Skeletal muscle satellite cell (primary cell): ENCODE measurements at regions not wholly inside any gene's neighbourhood (a gene's known extent, or its start where the extent isn't known, plus 50 kb on each side); places are given as distances from the start of the nearest gene placed in this dataset.

Source experiments
- H3K27me3 ChIP-seq: 2 replicates; pipeline ENCODE4 v1.7.0; 2013; ENCODE audit warnings: low read length; ENCODE audit not compliant: control insufficient read depth, insufficient read depth
- H3K36me3 ChIP-seq: 2 replicates; pipeline ENCODE4 v1.7.0; 2013; ENCODE audit warnings: mild to moderate bottlenecking, control low read depth, low read length; ENCODE audit not compliant: insufficient read depth
- H3K4me1 ChIP-seq: 2 replicates; pipeline ENCODE4 v1.7.0; 2013; ENCODE audit warnings: low read length; ENCODE audit not compliant: control insufficient read depth, insufficient read depth
- H3K4me2 ChIP-seq: 2 replicates; pipeline ENCODE4 v1.7.0; 2013; ENCODE audit warnings: mild to moderate bottlenecking, low read length
- H3K4me3 ChIP-seq: 2 replicates; pipeline ENCODE4 v1.7.0; 2013; ENCODE audit warnings: low read length
- H3K9ac ChIP-seq: 2 replicates; pipeline ENCODE4 v1.7.0; 2013; ENCODE audit warnings: mild to moderate bottlenecking, low read depth, low read length, moderate library complexity
- H3K9me3 ChIP-seq: replicated peaks from 2 replicates; pipeline ENCODE4 v1.7.0; 2013; ENCODE audit warnings: mild to moderate bottlenecking, control low read depth, low read length

- Histone ChIP-seq H3K4me1 (no peaks in the 10 kb centered on the region), H3K4me3 (no peak overlapping the region), H3K27me3 (no peaks in the 10 kb centered on the region), H3K4me2 (no peak overlapping the region), H3K36me3 (no peaks in the 10 kb centered on the region), H3K9ac (no peak overlapping the region), H3K9me3 (peaks cover 16% of the 10 kb centered on the region)
Observed at GRCh38 chr5:2508514-2508913, 243.0 kb downstream of the IRX2 start.

- no peak overlapping the region for H3K4me3 ChIP-seq
- no peaks in the 10 kb centered on the region for H3K36me3 ChIP-seq
- peaks cover 20% of the 10 kb centered on the region for H3K9me3 ChIP-seq
- H3K4me2 ChIP-seq, result no peak overlapping the region
- no peaks in the 10 kb centered on the region for H3K4me1 ChIP-seq
- no peaks in the 10 kb centered on the region for H3K27me3 ChIP-seq
- no peak overlapping the region for H3K9ac ChIP-seq
Observed at GRCh38 chr5:2507611-2508010, 243.9 kb downstream of the IRX2 start.

- Histone ChIP-seq H3K4me2 (no peak overlapping the region), H3K36me3 (no peaks in the 10 kb centered on the region), H3K4me1 (no peaks in the 10 kb centered on the region), H3K27me3 (no peaks in the 10 kb centered on the region), H3K9ac (no peak overlapping the region), H3K4me3 (no peak overlapping the region), H3K9me3 (peaks cover 20% of the 10 kb centered on the region)
Observed at GRCh38 chr5:2506603-2507002, 244.9 kb downstream of the IRX2 start.

- H3K27me3 ChIP-seq, result no peaks in the 10 kb centered on the region
- no peak overlapping the region for H3K9ac ChIP-seq
Observed at GRCh38 chr5:2505217-2505616, 246.3 kb downstream of the IRX2 start.

GRCh38 chr5:2502970-2503594 is 248.4 kb downstream of the IRX2 start:
- no peak overlapping the region for H3K9ac ChIP-seq
- H3K4me2 ChIP-seq, result no peak overlapping the region
- peaks cover 4% of the 10 kb centered on the region for H3K9me3 ChIP-seq
- H3K4me1 ChIP-seq, result no peaks in the 10 kb centered on the region
- H3K27me3 ChIP-seq, result no peaks in the 10 kb centered on the region
- H3K36me3 ChIP-seq, result no peaks in the 10 kb centered on the region
- no peak overlapping the region for H3K4me3 ChIP-seq

More at GRCh38 chr5:2505217-2505616, 246.3 kb downstream of the IRX2 start:
- Histone ChIP-seq H3K4me1 (no peaks in the 10 kb centered on the region), H3K4me2 (no peak overlapping the region), H3K4me3 (no peak overlapping the region), H3K9me3 (peaks cover 6% of the 10 kb centered on the region), H3K36me3 (no peaks in the 10 kb centered on the region)

GRCh38 chr5:2499917-2500316 is 251.6 kb downstream of the IRX2 start:
- Histone ChIP-seq H3K4me3 (no peak overlapping the region), H3K27me3 (no peaks in the 10 kb centered on the region), H3K4me1 (no peaks in the 10 kb centered on the region), H3K36me3 (no peaks in the 10 kb centered on the region), H3K9ac (no peak overlapping the region), H3K9me3 (peaks cover 11% of the 10 kb centered on the region), H3K4me2 (no peak overlapping the region)

- Histone ChIP-seq H3K4me2 (no peak overlapping the region), H3K9ac (no peak overlapping the region), H3K4me1 (no peaks in the 10 kb centered on the region), H3K36me3 (no peaks in the 10 kb centered on the region), H3K9me3 (peaks cover 19% of the 10 kb centered on the region), H3K27me3 (no peaks in the 10 kb centered on the region), H3K4me3 (no peak overlapping the region)
Observed at GRCh38 chr5:2496891-2497290, 254.6 kb downstream of the IRX2 start.

- H3K4me3 ChIP-seq, result no peak overlapping the region
- no peaks in the 10 kb centered on the region for H3K36me3 ChIP-seq
- no peak overlapping the region for H3K9ac ChIP-seq
- no peaks in the 10 kb centered on the region for H3K27me3 ChIP-seq
- peaks cover 19% of the 10 kb centered on the region for H3K9me3 ChIP-seq
- H3K4me1 ChIP-seq, result no peaks in the 10 kb centered on the region
- H3K4me2 ChIP-seq, result no peak overlapping the region
Observed at GRCh38 chr5:2496126-2496525, 255.4 kb downstream of the IRX2 start.

GRCh38 chr5:2493356-2493755 is 258.1 kb downstream of the IRX2 start:
- Histone ChIP-seq H3K9me3 (peaks cover 19% of the 10 kb centered on the region), H3K4me2 (no peak overlapping the region), H3K9ac (no peak overlapping the region), H3K4me1 (no peaks in the 10 kb centered on the region), H3K36me3 (no peaks in the 10 kb centered on the region), H3K4me3 (no peak overlapping the region), H3K27me3 (no peaks in the 10 kb centered on the region)

- H3K9ac ChIP-seq, result no peak overlapping the region
- H3K27me3 ChIP-seq, result no peaks in the 10 kb centered on the region
- H3K9me3 ChIP-seq, result peaks cover 19% of the 10 kb centered on the region
- H3K36me3 ChIP-seq, result no peaks in the 10 kb centered on the region
- no peak overlapping the region for H3K4me3 ChIP-seq
- H3K4me1 ChIP-seq, result no peaks in the 10 kb centered on the region
- H3K4me2 ChIP-seq, result no peak overlapping the region
Observed at GRCh38 chr5:2492476-2492875, 259.0 kb downstream of the IRX2 start.

GRCh38 chr5:2491846-2492245 is 259.6 kb downstream of the IRX2 start:
- Histone ChIP-seq H3K36me3 (no peaks in the 10 kb centered on the region), H3K4me2 (no peak overlapping the region), H3K4me3 (no peak overlapping the region), H3K4me1 (no peaks in the 10 kb centered on the region), H3K27me3 (no peaks in the 10 kb centered on the region), H3K9ac (no peak overlapping the region), H3K9me3 (peaks cover 23% of the 10 kb centered on the region)

- Histone ChIP-seq H3K4me2 (no peak overlapping the region), H3K9ac (no peak overlapping the region), H3K36me3 (no peaks in the 10 kb centered on the region), H3K4me3 (no peak overlapping the region), H3K4me1 (no peaks in the 10 kb centered on the region), H3K9me3 (peaks cover 15% of the 10 kb centered on the region), H3K27me3 (no peaks in the 10 kb centered on the region)
Observed at GRCh38 chr5:2489306-2489705, 262.2 kb downstream of the IRX2 start.
